H1 (cell line): ENCODE measurements at regions not wholly inside any gene's neighbourhood (a gene's known extent, or its start where the extent isn't known, plus 50 kb on each side); places are given as distances from the start of the nearest gene placed in this dataset.

Source experiments
- GABPA ChIP-seq: IDR thresholded peaks from 2 replicates; pipeline ENCODE4 v1.6.1; 2011; ENCODE audit warnings: mild to moderate bottlenecking, low read length, moderate library complexity, borderline replicate concordance; ENCODE audit not compliant: insufficient read depth
- TF ChIP-seq, protein P1 (sequence below): fragments of 300-600 bp; sonication (generic); IDR thresholded peaks from 2 replicates; pipeline ENCODE4 v1.7.1; 2012; ENCODE audit warnings: low read length, moderate library complexity, mild to moderate bottlenecking, inconsistent platforms; ENCODE audit not compliant: insufficient replicate concordance

DNA sequence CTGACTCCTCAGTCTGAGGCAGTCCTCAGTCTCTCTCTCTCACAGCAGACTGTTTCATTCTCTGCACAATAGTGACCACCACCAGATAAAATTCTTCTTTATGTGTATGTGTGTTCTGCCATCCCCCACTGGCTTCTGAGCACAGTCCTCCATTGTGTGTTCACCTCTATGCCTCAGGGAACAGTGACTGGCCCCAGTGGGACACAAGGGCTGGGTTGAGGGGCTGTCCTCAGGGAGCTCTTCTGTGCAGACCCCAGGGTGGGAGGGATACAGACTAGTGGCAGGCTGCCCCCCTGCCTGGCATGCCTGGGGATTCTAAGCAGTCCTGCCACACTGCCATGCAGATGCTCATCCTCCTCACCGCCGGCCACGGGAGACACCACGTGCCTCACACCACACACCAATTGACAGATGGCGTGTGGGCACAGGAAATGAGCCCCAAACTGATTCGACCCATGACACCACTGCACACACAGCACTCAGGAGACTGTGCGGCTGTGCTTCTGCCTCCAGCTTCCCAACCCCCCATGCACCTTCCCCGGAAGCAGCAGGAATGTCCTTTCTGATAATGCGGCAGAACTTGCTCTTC lies 237.6 kb upstream of the CHRNA7 start (continued):
- TF ChIP-seq, protein P1, sequence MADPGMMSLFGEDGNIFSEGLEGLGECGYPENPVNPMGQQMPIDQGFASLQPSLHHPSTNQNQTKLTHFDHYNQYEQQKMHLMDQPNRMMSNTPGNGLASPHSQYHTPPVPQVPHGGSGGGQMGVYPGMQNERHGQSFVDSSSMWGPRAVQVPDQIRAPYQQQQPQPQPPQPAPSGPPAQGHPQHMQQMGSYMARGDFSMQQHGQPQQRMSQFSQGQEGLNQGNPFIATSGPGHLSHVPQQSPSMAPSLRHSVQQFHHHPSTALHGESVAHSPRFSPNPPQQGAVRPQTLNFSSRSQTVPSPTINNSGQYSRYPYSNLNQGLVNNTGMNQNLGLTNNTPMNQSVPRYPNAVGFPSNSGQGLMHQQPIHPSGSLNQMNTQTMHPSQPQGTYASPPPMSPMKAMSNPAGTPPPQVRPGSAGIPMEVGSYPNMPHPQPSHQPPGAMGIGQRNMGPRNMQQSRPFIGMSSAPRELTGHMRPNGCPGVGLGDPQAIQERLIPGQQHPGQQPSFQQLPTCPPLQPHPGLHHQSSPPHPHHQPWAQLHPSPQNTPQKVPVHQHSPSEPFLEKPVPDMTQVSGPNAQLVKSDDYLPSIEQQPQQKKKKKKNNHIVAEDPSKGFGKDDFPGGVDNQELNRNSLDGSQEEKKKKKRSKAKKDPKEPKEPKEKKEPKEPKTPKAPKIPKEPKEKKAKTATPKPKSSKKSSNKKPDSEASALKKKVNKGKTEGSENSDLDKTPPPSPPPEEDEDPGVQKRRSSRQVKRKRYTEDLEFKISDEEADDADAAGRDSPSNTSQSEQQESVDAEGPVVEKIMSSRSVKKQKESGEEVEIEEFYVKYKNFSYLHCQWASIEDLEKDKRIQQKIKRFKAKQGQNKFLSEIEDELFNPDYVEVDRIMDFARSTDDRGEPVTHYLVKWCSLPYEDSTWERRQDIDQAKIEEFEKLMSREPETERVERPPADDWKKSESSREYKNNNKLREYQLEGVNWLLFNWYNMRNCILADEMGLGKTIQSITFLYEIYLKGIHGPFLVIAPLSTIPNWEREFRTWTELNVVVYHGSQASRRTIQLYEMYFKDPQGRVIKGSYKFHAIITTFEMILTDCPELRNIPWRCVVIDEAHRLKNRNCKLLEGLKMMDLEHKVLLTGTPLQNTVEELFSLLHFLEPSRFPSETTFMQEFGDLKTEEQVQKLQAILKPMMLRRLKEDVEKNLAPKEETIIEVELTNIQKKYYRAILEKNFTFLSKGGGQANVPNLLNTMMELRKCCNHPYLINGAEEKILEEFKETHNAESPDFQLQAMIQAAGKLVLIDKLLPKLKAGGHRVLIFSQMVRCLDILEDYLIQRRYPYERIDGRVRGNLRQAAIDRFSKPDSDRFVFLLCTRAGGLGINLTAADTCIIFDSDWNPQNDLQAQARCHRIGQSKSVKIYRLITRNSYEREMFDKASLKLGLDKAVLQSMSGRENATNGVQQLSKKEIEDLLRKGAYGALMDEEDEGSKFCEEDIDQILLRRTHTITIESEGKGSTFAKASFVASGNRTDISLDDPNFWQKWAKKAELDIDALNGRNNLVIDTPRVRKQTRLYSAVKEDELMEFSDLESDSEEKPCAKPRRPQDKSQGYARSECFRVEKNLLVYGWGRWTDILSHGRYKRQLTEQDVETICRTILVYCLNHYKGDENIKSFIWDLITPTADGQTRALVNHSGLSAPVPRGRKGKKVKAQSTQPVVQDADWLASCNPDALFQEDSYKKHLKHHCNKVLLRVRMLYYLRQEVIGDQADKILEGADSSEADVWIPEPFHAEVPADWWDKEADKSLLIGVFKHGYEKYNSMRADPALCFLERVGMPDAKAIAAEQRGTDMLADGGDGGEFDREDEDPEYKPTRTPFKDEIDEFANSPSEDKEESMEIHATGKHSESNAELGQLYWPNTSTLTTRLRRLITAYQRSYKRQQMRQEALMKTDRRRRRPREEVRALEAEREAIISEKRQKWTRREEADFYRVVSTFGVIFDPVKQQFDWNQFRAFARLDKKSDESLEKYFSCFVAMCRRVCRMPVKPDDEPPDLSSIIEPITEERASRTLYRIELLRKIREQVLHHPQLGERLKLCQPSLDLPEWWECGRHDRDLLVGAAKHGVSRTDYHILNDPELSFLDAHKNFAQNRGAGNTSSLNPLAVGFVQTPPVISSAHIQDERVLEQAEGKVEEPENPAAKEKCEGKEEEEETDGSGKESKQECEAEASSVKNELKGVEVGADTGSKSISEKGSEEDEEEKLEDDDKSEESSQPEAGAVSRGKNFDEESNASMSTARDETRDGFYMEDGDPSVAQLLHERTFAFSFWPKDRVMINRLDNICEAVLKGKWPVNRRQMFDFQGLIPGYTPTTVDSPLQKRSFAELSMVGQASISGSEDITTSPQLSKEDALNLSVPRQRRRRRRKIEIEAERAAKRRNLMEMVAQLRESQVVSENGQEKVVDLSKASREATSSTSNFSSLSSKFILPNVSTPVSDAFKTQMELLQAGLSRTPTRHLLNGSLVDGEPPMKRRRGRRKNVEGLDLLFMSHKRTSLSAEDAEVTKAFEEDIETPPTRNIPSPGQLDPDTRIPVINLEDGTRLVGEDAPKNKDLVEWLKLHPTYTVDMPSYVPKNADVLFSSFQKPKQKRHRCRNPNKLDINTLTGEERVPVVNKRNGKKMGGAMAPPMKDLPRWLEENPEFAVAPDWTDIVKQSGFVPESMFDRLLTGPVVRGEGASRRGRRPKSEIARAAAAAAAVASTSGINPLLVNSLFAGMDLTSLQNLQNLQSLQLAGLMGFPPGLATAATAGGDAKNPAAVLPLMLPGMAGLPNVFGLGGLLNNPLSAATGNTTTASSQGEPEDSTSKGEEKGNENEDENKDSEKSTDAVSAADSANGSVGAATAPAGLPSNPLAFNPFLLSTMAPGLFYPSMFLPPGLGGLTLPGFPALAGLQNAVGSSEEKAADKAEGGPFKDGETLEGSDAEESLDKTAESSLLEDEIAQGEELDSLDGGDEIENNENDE: no peak
- TF ChIP-seq GABPA: no peak
